Kidney (tissue), 13 donors: ENCODE measurements at regions not wholly inside any gene's neighbourhood (a gene's known extent, or its start where the extent isn't known, plus 50 kb on each side); places are given as distances from the start of the nearest gene placed in this dataset.
A peak's percentile ranks its signal among the peaks of the same experiment; 100 is the strongest.

ENCODE experiments used
- DNase-seq, 5 donors: peaks; one replicate each; pipeline ENCODE4 v3.0.0-alpha.2; 2013 to 2020
- FAIRE-seq: peaks from 2 replicates; lab custom pipeline; 2012; peaks lifted over from hg19 to GRCh38; lab: Jason Lieb, UNC
- H3K27ac ChIP-seq, 2 donors: one replicate each; pipeline ENCODE4 v1.7.0; 2013; ENCODE audit warnings: low read depth in 2 of 2, low read length in 2 of 2, inconsistent platforms in 1 of 2
- H3K27me3 ChIP-seq: one replicate; pipeline ENCODE4 v1.7.1; 2013; ENCODE audit warnings: low read length, inconsistent platforms; ENCODE audit not compliant: control insufficient read depth, insufficient read depth
- H3K36me3 ChIP-seq, 3 donors: one replicate each; pipeline versions ENCODE4 v1.7.0 to v1.7.1; 2013; ENCODE audit warnings: low read length in 3 of 3, control low read depth in 1 of 3, inconsistent platforms in 1 of 3; ENCODE audit not compliant: insufficient read depth in 3 of 3, control insufficient read depth in 2 of 3
- H3K4me1 ChIP-seq, 3 donors: one replicate each; pipeline versions ENCODE4 v1.7.0 to v1.7.1; 2013; ENCODE audit warnings: low read length in 3 of 3, inconsistent platforms in 1 of 3, low read depth in 1 of 3; ENCODE audit not compliant: control insufficient read depth in 2 of 3, insufficient read depth in 2 of 3
- H3K4me3 ChIP-seq, 3 donors: one replicate each; pipeline versions ENCODE4 v1.7.0 to v1.8.1; 2013; ENCODE audit warnings: low read length in 3 of 3, control low read depth in 1 of 3, inconsistent platforms in 1 of 3
- H3K9ac ChIP-seq, 3 donors: one replicate each; pipeline versions ENCODE4 v1.7.0 to v1.7.1; 2013; ENCODE audit warnings: low read length in 3 of 3, control low read depth in 1 of 3, inconsistent platforms in 1 of 3
- H3K9me3 ChIP-seq, 3 donors: one replicate each; pipeline versions ENCODE4 v1.7.0 to v1.7.1; 2013; ENCODE audit warnings: low read length in 3 of 3, control low read depth in 1 of 3, inconsistent platforms in 1 of 3; ENCODE audit not compliant: control insufficient read depth in 2 of 3, insufficient read depth in 1 of 3
- intact Hi-C: fragments of 100-400 bp; cut with DNase I; formaldehyde crosslinking; loops from one replicate; pipeline ENCODE4 v1.11.1; 2022
- TF ChIP-seq, protein P1 (sequence below): IDR thresholded peaks from 3 replicates; pipeline ENCODE4 v1.5.1; 2012; ENCODE audit warnings: mild to moderate bottlenecking, moderate library complexity, borderline replicate concordance; ENCODE audit not compliant: insufficient read depth; ENCODE audit errors: extremely low read depth
- donor health status: control.
- donor health status: control.
- donor health status: control.
- donor health status: control.
- donor health status: control.
- donor health status: DM: yes; HTN: yes; CAD: no.
- donor health status: Normal renal cell carcinoma (clear cell type).

DNA sequence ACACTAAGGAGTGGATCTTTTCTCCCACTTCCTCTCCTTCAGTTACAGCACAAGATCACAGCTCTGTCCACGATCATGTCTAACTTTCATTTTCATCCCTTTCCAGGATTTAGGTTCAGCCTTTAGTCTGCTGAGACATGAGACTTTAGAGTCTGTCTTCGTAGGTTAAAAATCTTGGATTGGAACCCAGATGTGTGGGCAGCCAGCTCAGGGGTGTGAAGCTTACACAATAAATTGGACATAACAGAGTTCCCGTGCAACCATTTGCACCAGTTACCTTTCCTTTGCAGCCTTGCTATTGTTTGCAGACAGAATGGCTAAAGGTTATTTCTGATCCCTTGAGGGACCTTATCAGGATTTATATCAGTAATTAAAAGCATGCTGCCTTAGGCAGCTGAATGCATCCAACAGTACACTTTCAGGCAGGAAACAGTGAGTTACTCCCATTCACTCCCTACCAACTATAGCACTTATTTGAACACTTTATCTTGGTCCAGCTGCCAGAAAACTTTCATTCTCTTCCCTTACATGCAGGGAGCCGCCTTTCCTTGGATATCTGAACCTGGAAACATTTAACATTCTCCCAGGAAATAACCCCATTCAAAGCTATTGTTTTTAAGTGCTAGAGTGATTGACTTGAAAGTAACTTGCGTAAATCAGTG lies 87.3 kb downstream of the TMEM100 start:
- no peaks in the 10 kb centered on the region for H3K27me3 ChIP-seq
- peaks cover 0 to 7% (median 5%) of the 10 kb centered on the region in 3 donors for H3K4me1 ChIP-seq
- FAIRE-seq (no peak), DNase-seq (peak in 3 of 5 donors; percentile 61 to 93 (median 91))
- H3K36me3 ChIP-seq = no peaks in the 10 kb centered on the region
- TF ChIP-seq, protein P1, sequence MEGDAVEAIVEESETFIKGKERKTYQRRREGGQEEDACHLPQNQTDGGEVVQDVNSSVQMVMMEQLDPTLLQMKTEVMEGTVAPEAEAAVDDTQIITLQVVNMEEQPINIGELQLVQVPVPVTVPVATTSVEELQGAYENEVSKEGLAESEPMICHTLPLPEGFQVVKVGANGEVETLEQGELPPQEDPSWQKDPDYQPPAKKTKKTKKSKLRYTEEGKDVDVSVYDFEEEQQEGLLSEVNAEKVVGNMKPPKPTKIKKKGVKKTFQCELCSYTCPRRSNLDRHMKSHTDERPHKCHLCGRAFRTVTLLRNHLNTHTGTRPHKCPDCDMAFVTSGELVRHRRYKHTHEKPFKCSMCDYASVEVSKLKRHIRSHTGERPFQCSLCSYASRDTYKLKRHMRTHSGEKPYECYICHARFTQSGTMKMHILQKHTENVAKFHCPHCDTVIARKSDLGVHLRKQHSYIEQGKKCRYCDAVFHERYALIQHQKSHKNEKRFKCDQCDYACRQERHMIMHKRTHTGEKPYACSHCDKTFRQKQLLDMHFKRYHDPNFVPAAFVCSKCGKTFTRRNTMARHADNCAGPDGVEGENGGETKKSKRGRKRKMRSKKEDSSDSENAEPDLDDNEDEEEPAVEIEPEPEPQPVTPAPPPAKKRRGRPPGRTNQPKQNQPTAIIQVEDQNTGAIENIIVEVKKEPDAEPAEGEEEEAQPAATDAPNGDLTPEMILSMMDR = no peak
- intact Hi-C loops = no loop called here
- H3K9ac ChIP-seq = no peak overlapping the region
- no peak overlapping the region for H3K27ac ChIP-seq
- H3K9me3 ChIP-seq = no peaks in the 10 kb centered on the region
- peak overlapping the region; percentile 5 to 33 (median 15) for H3K4me3 ChIP-seq

DNA sequence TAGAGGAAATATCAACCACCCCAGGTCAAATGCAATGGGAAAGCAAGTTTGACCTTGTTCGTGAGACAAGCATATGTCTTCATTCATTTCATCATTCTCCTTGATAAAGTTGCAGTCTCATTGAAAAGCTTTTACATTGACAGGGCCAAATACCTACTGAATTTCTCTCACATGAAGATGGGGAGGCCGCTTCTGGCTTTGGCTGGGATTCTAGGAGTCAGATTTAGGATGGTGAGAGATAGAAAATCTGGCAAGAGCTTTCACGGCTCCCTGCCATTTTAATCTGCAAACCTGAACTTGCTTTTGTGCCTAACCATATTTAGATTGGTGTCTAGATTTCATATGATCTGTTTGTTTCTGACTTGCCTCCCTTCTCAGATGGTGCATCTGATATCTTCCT lies 88.0 kb downstream of the TMEM100 start:
- intact Hi-C loops = no loop called here

DNA sequence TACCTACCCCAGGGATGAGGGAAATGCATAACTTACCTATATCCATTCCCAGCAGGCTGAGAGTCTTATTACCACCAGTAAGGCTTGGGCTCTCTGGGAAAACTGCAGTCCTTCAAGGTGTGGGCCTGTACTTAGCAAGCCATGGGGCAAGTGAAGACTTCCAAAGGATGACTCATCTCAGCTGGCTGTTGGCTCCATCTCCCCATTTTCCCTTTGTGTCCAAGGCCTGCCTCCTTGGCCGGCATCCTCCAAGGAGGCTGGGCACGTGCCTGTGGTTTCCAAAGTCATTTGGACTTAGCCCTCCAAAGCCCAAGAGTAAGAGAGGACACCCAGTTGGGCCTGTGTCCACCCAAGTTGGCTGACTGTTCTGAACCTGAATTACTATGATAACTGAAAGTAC lies 89.8 kb downstream of the TMEM100 start:
- no peak for DNase-seq
- Histone ChIP-seq H3K27ac (no peak overlapping the region), H3K9ac (no peak overlapping the region), H3K4me1 (peaks cover 0 to 7% (median 5%) of the 10 kb centered on the region in 3 donors), H3K9me3 (no peaks in the 10 kb centered on the region), H3K27me3 (no peaks in the 10 kb centered on the region), H3K4me3 (no peak overlapping the region), H3K36me3 (no peaks in the 10 kb centered on the region)
- TF ChIP-seq, protein P1 = no peak
- FAIRE-seq = no peak
- intact Hi-C loops = no loop called here

More for the DNA sequence above, 88.0 kb downstream of the TMEM100 start:
- Histone ChIP-seq H3K4me3 (no peak overlapping the region), H3K9ac (no peak overlapping the region), H3K4me1 (peaks cover 0 to 7% (median 5%) of the 10 kb centered on the region in 3 donors), H3K27ac (no peak overlapping the region), H3K27me3 (no peaks in the 10 kb centered on the region), H3K36me3 (no peaks in the 10 kb centered on the region), H3K9me3 (no peaks in the 10 kb centered on the region)
- DNase-seq (peak in 1 of 5 donors; percentile 44), FAIRE-seq (no peak)
- TF ChIP-seq, protein P1 = no peak
